ENCODE measurements at regions not wholly inside any gene's neighbourhood (a gene's known extent, or its start where the extent isn't known, plus 50 kb on each side); places are given as distances from the start of the nearest gene placed in this dataset.

DNA sequence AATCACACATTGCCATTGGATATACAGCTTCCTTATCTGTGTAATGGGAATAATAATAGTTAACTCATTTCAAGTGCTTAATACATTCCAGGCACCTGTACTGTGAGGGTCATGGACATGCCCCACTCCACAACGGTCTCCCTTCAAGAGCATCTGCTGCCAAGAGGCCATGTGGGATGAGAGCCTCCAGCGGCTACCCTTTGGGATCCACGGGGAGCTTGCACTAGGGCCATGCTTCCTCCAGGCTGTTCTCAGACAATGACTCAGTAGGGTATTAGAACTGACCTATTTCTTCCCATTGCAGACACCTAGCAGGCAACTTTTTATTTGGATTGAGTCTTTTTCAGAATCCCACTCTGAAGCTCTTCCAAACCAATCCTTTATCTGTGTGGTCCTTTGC lies 1078.9 kb downstream of the TUSC7 start:
- Mint-ChIP-seq H3K4me3 (no peak overlapping the region), H3K27ac (no peak overlapping the region), H3K4me1 (ENCODE audit: unreplicated experiment) (peaks cover 9% of the 10 kb centered on the region), H3K36me3 (no peaks in the 10 kb centered on the region), H3K9me3 (no peaks in the 10 kb centered on the region), H3K27me3 (no peaks in the 10 kb centered on the region)
- DNase-seq (ENCODE audit: extremely low spot score, unreplicated experiment), result no peak
- TF ChIP-seq, protein P1, sequence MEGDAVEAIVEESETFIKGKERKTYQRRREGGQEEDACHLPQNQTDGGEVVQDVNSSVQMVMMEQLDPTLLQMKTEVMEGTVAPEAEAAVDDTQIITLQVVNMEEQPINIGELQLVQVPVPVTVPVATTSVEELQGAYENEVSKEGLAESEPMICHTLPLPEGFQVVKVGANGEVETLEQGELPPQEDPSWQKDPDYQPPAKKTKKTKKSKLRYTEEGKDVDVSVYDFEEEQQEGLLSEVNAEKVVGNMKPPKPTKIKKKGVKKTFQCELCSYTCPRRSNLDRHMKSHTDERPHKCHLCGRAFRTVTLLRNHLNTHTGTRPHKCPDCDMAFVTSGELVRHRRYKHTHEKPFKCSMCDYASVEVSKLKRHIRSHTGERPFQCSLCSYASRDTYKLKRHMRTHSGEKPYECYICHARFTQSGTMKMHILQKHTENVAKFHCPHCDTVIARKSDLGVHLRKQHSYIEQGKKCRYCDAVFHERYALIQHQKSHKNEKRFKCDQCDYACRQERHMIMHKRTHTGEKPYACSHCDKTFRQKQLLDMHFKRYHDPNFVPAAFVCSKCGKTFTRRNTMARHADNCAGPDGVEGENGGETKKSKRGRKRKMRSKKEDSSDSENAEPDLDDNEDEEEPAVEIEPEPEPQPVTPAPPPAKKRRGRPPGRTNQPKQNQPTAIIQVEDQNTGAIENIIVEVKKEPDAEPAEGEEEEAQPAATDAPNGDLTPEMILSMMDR (conservative IDR thresholded peaks at IDR 0.05), result no peak

DNA sequence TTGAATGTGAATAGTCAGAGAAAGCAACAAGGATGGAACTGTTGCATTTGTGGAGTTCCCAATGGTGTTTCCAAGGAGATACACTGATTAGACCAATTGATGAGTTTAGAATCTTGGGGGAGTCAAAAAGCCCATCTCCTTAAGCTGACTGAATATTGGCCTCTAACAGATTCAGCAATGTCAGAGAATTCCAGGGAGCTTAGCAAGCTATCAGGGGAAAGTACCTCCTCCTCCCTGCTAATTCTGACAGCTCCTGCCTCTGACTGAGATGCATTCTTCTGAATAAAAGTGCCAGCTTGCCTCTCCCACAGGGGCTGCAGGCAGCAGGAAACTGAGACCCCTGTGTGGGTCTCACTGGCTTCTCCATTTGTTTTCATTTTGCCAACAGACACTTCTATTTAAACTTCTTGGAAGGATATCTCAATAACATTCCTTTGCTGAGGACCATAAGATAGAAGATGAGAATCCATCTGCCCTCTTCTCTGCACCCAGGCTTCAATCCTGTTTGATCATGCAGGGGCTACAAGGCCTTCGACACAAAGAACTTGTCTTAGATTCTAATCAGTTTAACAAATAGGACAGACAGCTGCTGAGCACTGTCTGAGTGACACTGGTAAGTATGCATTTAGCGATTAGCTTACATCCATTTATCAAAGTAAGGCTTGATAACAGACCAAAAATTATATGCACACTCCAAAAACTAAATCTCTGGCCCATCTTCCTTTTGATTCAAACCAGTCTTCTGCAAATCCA lies 1080.8 kb downstream of the TUSC7 start:
- Mint-ChIP-seq H3K9me3 (no peaks in the 10 kb centered on the region), H3K4me3 (no peak overlapping the region), H3K36me3 (no peaks in the 10 kb centered on the region), H3K4me1 (ENCODE audit: unreplicated experiment) (peaks cover 14% of the 10 kb centered on the region), H3K27ac (no peak overlapping the region), H3K27me3 (peaks cover 6% of the 10 kb centered on the region)
- TF ChIP-seq, protein P1 (conservative IDR thresholded peaks at IDR 0.05), result no peak
- no peak for DNase-seq (ENCODE audit: extremely low spot score, unreplicated experiment)

GRCh38 chr3:117793622-117794265 lies 1084.2 kb downstream of the TUSC7 start:
- Mint-ChIP-seq H3K4me3 (no peak overlapping the region), H3K9me3 (peaks cover 2% of the 10 kb centered on the region), H3K27ac (no peak overlapping the region), H3K4me1 (ENCODE audit: unreplicated experiment) (peaks cover 17% of the 10 kb centered on the region), H3K36me3 (peaks cover 1% of the 10 kb centered on the region), H3K27me3 (peaks cover 25% of the 10 kb centered on the region)
- TF ChIP-seq, protein P1 (conservative IDR thresholded peaks at IDR 0.05), result no peak
- DNase-seq (ENCODE audit: extremely low spot score, unreplicated experiment), result no peak

DNA sequence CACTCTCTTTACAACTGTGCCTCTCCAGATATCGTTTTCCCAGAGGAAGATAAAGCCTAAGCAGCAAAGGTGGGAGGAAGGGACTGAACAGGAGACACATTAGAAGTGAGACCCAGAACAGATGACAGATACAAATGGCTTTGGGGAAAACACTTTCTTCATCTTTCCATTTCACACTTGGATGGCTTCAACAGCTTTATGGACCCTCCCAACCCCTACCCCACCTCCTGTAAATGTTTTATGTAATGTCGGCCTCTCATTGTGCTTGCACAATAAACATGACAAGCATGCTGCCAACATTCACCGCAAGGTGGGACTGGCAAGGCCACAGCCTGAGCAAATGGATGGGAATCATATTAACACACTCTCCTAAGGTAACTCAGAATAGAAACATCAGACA lies 1088.6 kb downstream of the TUSC7 start:
- Mint-ChIP-seq H3K27ac (no peak overlapping the region), H3K4me3 (no peak overlapping the region), H3K36me3 (peaks cover 3% of the 10 kb centered on the region), H3K4me1 (ENCODE audit: unreplicated experiment) (peaks cover 10% of the 10 kb centered on the region), H3K9me3 (peaks cover 5% of the 10 kb centered on the region), H3K27me3 (peaks cover 34% of the 10 kb centered on the region)
- TF ChIP-seq, protein P1 (conservative IDR thresholded peaks at IDR 0.05), result no peak
- no peak for DNase-seq (ENCODE audit: extremely low spot score, unreplicated experiment)

DNA sequence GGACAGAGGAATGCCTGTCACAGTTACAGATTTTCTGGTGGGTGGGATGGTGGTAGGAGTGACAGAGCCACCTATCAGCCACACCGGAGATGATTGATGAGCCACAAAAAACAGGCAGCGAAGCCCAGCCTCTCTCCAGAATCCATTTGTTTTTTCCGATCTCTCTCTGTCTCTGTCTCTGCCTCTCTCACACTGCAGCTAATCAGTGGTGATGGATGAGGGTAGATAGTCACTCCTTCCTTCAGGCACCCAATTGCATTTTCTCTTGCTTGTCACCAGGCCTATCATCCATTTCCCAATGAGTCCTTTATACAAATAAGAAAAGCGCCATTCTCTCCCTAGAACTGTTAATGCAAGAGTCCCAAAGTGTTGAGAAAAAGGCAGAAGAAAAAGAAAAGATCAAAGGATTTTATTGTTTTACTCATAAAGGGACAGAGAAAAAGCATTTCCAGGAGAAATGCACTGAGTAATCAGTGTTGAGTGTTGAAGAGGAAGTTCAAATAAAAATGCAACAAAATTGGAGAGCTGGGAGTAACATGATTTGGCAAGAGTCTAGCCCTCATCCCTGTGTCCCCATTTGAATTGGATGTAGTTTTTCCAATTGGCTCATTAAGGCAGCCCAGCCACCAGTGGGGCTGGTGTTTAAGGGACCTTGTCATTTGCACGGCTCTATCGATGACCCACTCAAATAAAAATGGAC lies 1089.3 kb downstream of the TUSC7 start:
- H3K27me3 Mint-ChIP-seq, result peaks cover 33% of the 10 kb centered on the region
- peak overlapping the region; percentile 10 for H3K27ac Mint-ChIP-seq

More for the DNA sequence above, 1089.3 kb downstream of the TUSC7 start:
- H3K4me3 Mint-ChIP-seq, result peak overlapping the region; percentile 14
- peaks cover 3% of the 10 kb centered on the region for H3K36me3 Mint-ChIP-seq
- TF ChIP-seq, protein P1 (conservative IDR thresholded peaks at IDR 0.05), result no peak
- peaks cover 9% of the 10 kb centered on the region for H3K4me1 Mint-ChIP-seq (ENCODE audit: unreplicated experiment)
- no peak for DNase-seq (ENCODE audit: extremely low spot score, unreplicated experiment)
- H3K9me3 Mint-ChIP-seq, result peaks cover 5% of the 10 kb centered on the region

All from type B pancreatic cell (in vitro differentiated cells).